HEK293 (cell line): ENCODE measurements at regions not wholly inside any gene's neighbourhood (a gene's known extent, or its start where the extent isn't known, plus 50 kb on each side); places are given as distances from the start of the nearest gene placed in this dataset.
A peak's percentile ranks its signal among the peaks of the same experiment; 100 is the strongest.

ENCODE experiments used
- FEZF1 ChIP-seq: fragments of 450-650 bp; formaldehyde crosslinking; IDR thresholded peaks from 2 replicates; pipeline ENCODE4 v1.5.1; 2016; ENCODE audit warnings: missing biosample characterization, missing genetic modification characterization
- GLI4 ChIP-seq: fragments of 450-650 bp; formaldehyde crosslinking; IDR thresholded peaks from 2 replicates; pipeline ENCODE4 v1.5.1; 2016; ENCODE audit warnings: missing biosample characterization, missing genetic modification characterization
- HOXA7 ChIP-seq: sonication (generic); formaldehyde crosslinking; IDR thresholded peaks from 2 replicates; pipeline ENCODE4 v1.8.1; 2022; ENCODE audit warnings: missing genetic modification reagents, borderline replicate concordance
- ZFHX2 ChIP-seq: fragments of 450-650 bp; formaldehyde crosslinking; conservative IDR thresholded peaks from 2 replicates; pipeline ENCODE4 v1.5.1; 2016; ENCODE audit warnings: missing biosample characterization, missing genetic modification characterization
- ZNF169 ChIP-seq: fragments of 450-650 bp; formaldehyde crosslinking; IDR thresholded peaks from 2 replicates; pipeline ENCODE4 v1.5.1; 2016; ENCODE audit warnings: missing biosample characterization, missing genetic modification characterization
- ZNF184 ChIP-seq: fragments of 450-650 bp; IDR thresholded peaks from 2 replicates; pipeline ENCODE4 v1.5.1; 2018; ENCODE audit warnings: missing biosample characterization, mild to moderate bottlenecking, missing genetic modification characterization
- ZNF211 ChIP-seq: fragments of 450-650 bp; formaldehyde crosslinking; IDR thresholded peaks from 2 replicates; pipeline ENCODE4 v1.5.1; 2016; ENCODE audit warnings: low read depth, missing biosample characterization, missing genetic modification characterization
- ZNF23 ChIP-seq: fragments of 450-650 bp; formaldehyde crosslinking; IDR thresholded peaks from 2 replicates; pipeline ENCODE4 v1.5.1; 2016; ENCODE audit warnings: missing biosample characterization, missing genetic modification characterization, borderline replicate concordance
- ZNF26 ChIP-seq: fragments of 450-650 bp; formaldehyde crosslinking; IDR thresholded peaks from 2 replicates; pipeline ENCODE4 v1.5.1; 2016; ENCODE audit warnings: missing biosample characterization, missing genetic modification characterization
- ZNF266 ChIP-seq: fragments of 450-650 bp; formaldehyde crosslinking; IDR thresholded peaks from 2 replicates; pipeline ENCODE4 v1.5.1; 2016; ENCODE audit warnings: missing biosample characterization, missing genetic modification characterization, low read depth
- ZNF354C ChIP-seq: fragments of 450-650 bp; formaldehyde crosslinking; IDR thresholded peaks from 2 replicates; pipeline ENCODE4 v1.5.1; 2016; ENCODE audit warnings: missing biosample characterization, missing genetic modification characterization, low read depth, borderline replicate concordance
- ZNF404 ChIP-seq: fragments of 450-650 bp; formaldehyde crosslinking; IDR thresholded peaks from 2 replicates; pipeline ENCODE4 v1.5.1; 2017; ENCODE audit warnings: missing biosample characterization, missing genetic modification characterization
- ZNF513 ChIP-seq: fragments of 450-650 bp; IDR thresholded peaks from 2 replicates; pipeline ENCODE4 v1.5.1; 2018; ENCODE audit warnings: missing biosample characterization, missing genetic modification characterization
- ZNF623 ChIP-seq: fragments of 450-650 bp; formaldehyde crosslinking; IDR thresholded peaks from 2 replicates; pipeline ENCODE4 v1.5.1; 2016; ENCODE audit warnings: missing biosample characterization, missing genetic modification characterization
- ZNF670 ChIP-seq: fragments of 450-650 bp; formaldehyde crosslinking; IDR thresholded peaks from 2 replicates; pipeline ENCODE4 v1.5.1; 2016; ENCODE audit warnings: missing biosample characterization, missing genetic modification characterization, low read depth
- TF ChIP-seq, protein P1 (sequence below): fragments of 450-650 bp; formaldehyde crosslinking; IDR thresholded peaks from 2 replicates; pipeline ENCODE4 v1.5.1; 2017; ENCODE audit warnings: missing biosample characterization, missing genetic modification characterization
- TF ChIP-seq, protein P2 (sequence below): fragments of 450-650 bp; formaldehyde crosslinking; IDR thresholded peaks from 2 replicates; pipeline ENCODE4 v1.5.1; 2016; ENCODE audit warnings: missing biosample characterization, missing genetic modification characterization
- TF ChIP-seq, protein P3 (sequence below): fragments of 450-650 bp; formaldehyde crosslinking; IDR thresholded peaks from 2 replicates; pipeline ENCODE4 v1.5.1; 2017; ENCODE audit warnings: missing biosample characterization, missing genetic modification characterization
- TF ChIP-seq, protein P4 (sequence below): fragments of 450-650 bp; formaldehyde crosslinking; IDR thresholded peaks from 2 replicates; pipeline ENCODE4 v1.5.1; 2016; ENCODE audit warnings: missing biosample characterization, missing genetic modification characterization
- TF ChIP-seq, protein P5 (sequence below): fragments of 450-650 bp; formaldehyde crosslinking; IDR thresholded peaks from 2 replicates; pipeline ENCODE4 v1.5.1; 2016; ENCODE audit warnings: missing biosample characterization, missing genetic modification characterization
- TF ChIP-seq, protein P6 (sequence below): fragments of 450-650 bp; formaldehyde crosslinking; optimal IDR thresholded peaks from 2 replicates; pipeline ENCODE3; 2016; ENCODE audit warnings: missing biosample characterization, mild to moderate bottlenecking, missing genetic modification characterization
- TF ChIP-seq, protein P7 (sequence below): fragments of 450-650 bp; formaldehyde crosslinking; IDR thresholded peaks from 2 replicates; pipeline ENCODE4 v1.5.1; 2017; ENCODE audit warnings: missing biosample characterization, mild to moderate bottlenecking, missing genetic modification characterization, moderate library complexity

DNA sequence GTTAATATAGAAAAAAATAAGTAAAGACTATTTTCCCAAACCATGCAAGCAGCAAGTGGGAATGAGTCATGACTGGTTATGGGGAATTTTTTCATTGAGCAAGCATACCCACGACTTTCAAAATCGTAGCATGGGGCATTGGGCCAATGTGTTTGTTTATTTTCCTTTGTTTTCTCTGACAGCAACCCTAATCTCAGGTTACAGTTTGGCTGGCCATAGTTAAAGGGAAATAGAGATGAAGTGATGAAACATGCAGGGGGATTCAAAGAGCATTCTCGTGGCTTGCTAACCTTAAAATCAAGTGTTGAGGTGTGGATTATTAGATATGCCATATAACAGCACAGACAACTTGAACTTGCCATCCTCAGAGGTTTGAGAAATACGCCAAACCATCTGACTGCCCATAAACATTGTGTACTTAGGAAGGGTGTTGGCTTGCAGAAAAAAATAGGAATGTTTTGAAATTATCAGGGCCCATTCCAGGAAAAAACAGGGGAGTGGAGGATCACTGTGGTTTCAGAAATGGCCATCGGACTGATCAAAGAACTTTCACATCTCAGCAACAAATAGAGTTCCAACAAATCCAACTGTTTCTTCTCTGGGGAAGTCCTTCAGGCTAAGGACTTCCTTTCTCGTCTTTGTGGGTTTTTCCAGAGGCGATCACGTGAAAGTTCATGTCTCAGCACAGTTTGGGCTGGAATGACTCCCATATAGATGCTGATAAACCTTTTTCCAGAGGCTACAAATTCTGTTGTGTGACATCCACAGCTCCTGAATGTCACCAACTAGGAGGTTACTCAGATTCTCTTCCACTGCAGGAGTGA, 259.1 kb downstream of the SYK start (continued):
- TF ChIP-seq ZNF404 (tag by site-specific recombination) = no peak
- TF ChIP-seq ZNF670 (tag by site-specific recombination) = no peak
- TF ChIP-seq ZNF354C = no peak
- TF ChIP-seq ZNF623 (tag by site-specific recombination) = no peak
- TF ChIP-seq, protein P1, sequence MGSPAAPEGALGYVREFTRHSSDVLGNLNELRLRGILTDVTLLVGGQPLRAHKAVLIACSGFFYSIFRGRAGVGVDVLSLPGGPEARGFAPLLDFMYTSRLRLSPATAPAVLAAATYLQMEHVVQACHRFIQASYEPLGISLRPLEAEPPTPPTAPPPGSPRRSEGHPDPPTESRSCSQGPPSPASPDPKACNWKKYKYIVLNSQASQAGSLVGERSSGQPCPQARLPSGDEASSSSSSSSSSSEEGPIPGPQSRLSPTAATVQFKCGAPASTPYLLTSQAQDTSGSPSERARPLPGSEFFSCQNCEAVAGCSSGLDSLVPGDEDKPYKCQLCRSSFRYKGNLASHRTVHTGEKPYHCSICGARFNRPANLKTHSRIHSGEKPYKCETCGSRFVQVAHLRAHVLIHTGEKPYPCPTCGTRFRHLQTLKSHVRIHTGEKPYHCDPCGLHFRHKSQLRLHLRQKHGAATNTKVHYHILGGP = no peak
- TF ChIP-seq FEZF1 (tag by site-specific recombination) = no peak
- TF ChIP-seq ZNF184 (tag by site-specific recombination) = peak; percentile 44; the same call in 1 of the 2 replicates
- TF ChIP-seq ZNF26 (tag by site-specific recombination) = no peak
- TF ChIP-seq, protein P2, sequence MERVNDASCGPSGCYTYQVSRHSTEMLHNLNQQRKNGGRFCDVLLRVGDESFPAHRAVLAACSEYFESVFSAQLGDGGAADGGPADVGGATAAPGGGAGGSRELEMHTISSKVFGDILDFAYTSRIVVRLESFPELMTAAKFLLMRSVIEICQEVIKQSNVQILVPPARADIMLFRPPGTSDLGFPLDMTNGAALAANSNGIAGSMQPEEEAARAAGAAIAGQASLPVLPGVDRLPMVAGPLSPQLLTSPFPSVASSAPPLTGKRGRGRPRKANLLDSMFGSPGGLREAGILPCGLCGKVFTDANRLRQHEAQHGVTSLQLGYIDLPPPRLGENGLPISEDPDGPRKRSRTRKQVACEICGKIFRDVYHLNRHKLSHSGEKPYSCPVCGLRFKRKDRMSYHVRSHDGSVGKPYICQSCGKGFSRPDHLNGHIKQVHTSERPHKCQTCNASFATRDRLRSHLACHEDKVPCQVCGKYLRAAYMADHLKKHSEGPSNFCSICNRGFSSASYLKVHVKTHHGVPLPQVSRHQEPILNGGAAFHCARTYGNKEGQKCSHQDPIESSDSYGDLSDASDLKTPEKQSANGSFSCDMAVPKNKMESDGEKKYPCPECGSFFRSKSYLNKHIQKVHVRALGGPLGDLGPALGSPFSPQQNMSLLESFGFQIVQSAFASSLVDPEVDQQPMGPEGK (tag by site-specific recombination) = 0 out of 2 replicates have a peak, but pooled peaks have one; percentile 32
- TF ChIP-seq ZNF23 = no peak
- TF ChIP-seq, protein P3, sequence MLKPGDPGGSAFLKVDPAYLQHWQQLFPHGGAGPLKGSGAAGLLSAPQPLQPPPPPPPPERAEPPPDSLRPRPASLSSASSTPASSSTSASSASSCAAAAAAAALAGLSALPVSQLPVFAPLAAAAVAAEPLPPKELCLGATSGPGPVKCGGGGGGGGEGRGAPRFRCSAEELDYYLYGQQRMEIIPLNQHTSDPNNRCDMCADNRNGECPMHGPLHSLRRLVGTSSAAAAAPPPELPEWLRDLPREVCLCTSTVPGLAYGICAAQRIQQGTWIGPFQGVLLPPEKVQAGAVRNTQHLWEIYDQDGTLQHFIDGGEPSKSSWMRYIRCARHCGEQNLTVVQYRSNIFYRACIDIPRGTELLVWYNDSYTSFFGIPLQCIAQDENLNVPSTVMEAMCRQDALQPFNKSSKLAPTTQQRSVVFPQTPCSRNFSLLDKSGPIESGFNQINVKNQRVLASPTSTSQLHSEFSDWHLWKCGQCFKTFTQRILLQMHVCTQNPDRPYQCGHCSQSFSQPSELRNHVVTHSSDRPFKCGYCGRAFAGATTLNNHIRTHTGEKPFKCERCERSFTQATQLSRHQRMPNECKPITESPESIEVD (tag by site-specific recombination) = peak; percentile 34; the same call in 1 of the 2 replicates
- TF ChIP-seq ZNF266 (tag by site-specific recombination) = no peak
- no peak for TF ChIP-seq HOXA7
- TF ChIP-seq, protein P4, sequence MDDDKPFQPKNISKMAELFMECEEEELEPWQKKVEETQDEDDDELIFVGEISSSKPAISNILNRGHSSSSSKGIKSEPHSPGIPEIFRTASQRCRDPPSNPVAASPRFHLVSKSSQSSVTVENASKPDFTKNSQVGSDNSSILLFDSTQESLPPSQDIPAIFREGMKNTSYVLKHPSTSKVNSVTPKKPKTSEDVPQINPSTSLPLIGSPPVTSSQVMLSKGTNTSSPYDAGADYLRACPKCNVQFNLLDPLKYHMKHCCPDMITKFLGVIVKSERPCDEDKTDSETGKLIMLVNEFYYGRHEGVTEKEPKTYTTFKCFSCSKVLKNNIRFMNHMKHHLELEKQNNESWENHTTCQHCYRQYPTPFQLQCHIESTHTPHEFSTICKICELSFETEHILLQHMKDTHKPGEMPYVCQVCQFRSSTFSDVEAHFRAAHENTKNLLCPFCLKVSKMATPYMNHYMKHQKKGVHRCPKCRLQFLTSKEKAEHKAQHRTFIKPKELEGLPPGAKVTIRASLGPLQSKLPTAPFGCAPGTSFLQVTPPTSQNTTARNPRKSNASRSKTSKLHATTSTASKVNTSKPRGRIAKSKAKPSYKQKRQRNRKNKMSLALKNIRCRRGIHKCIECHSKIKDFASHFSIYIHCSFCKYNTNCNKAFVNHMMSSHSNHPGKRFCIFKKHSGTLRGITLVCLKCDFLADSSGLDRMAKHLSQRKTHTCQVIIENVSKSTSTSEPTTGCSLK (tag by site-specific recombination) = no peak
- TF ChIP-seq, protein P5, sequence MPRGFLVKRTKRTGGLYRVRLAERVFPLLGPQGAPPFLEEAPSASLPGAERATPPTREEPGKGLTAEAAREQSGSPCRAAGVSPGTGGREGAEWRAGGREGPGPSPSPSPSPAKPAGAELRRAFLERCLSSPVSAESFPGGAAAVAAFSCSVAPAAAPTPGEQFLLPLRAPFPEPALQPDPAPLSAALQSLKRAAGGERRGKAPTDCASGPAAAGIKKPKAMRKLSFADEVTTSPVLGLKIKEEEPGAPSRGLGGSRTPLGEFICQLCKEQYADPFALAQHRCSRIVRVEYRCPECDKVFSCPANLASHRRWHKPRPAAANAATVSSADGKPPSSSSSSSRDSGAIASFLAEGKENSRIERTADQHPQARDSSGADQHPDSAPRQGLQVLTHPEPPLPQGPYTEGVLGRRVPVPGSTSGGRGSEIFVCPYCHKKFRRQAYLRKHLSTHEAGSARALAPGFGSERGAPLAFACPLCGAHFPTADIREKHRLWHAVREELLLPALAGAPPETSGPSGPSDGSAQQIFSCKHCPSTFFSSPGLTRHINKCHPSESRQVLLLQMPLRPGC = 0 out of 2 replicates have a peak, but pooled peaks have one; percentile 29
- no peak for TF ChIP-seq ZNF211
- no peak for TF ChIP-seq ZNF169 (tag by site-specific recombination)
- TF ChIP-seq GLI4 (tag by site-specific recombination) = no peak
- no peak for TF ChIP-seq ZFHX2
- TF ChIP-seq ZNF513 (tag by site-specific recombination) = no peak
- TF ChIP-seq, protein P6, sequence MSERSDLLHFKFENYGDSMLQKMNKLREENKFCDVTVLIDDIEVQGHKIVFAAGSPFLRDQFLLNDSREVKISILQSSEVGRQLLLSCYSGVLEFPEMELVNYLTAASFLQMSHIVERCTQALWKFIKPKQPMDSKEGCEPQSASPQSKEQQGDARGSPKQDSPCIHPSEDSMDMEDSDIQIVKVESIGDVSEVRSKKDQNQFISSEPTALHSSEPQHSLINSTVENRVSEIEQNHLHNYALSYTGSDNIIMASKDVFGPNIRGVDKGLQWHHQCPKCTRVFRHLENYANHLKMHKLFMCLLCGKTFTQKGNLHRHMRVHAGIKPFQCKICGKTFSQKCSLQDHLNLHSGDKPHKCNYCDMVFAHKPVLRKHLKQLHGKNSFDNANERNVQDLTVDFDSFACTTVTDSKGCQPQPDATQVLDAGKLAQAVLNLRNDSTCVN (tag by site-specific recombination) = no peak
- TF ChIP-seq, protein P7, sequence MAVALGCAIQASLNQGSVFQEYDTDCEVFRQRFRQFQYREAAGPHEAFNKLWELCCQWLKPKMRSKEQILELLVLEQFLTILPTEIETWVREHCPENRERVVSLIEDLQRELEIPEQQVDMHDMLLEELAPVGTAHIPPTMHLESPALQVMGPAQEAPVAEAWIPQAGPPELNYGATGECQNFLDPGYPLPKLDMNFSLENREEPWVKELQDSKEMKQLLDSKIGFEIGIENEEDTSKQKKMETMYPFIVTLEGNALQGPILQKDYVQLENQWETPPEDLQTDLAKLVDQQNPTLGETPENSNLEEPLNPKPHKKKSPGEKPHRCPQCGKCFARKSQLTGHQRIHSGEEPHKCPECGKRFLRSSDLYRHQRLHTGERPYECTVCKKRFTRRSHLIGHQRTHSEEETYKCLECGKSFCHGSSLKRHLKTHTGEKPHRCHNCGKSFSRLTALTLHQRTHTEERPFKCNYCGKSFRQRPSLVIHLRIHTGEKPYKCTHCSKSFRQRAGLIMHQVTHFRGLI (tag by site-specific recombination) = peak; percentile 42; the same call in 1 of the 2 replicates
